ENCODE measurements at regions not wholly inside any gene's neighbourhood (a gene's known extent, or its start where the extent isn't known, plus 50 kb on each side); places are given as distances from the start of the nearest gene placed in this dataset.

- POLR2A ChIA-PET (ENCODE audit: low non-redundant PET): no interaction called here
- DNase-seq (ENCODE audit: low spot score): no peak
- no peak for TF ChIP-seq CTCF (conservative IDR thresholded peaks at IDR 0.05; ENCODE audit: low read depth)
- CTCF ChIA-PET: no interaction called here
- H3K27ac ChIP-seq: no peak overlapping the region
Measured at GRCh38 chr16:48930951-48931553, 321.1 kb upstream of the N4BP1 start.

- DNase-seq (ENCODE audit: low spot score): no peak
- ChIA-PET CTCF (no interaction called here), POLR2A (ENCODE audit: low non-redundant PET) (no interaction called here)
- no peak overlapping the region for H3K27ac ChIP-seq
- TF ChIP-seq CTCF (conservative IDR thresholded peaks at IDR 0.05; ENCODE audit: low read depth): no peak
Measured at GRCh38 chr16:48919791-48920190, 309.8 kb upstream of the N4BP1 start.

GRCh38 chr16:48918520-48919258, 308.7 kb upstream of the N4BP1 start:
- POLR2A ChIA-PET (ENCODE audit: low non-redundant PET): no interaction called here
- peak; percentile 66 for DNase-seq (ENCODE audit: low spot score)
- no peak for TF ChIP-seq CTCF (conservative IDR thresholded peaks at IDR 0.05; ENCODE audit: low read depth)
- peak overlapping the region; percentile 24; the same call in 1 of the 2 replicates for H3K27ac ChIP-seq
- CTCF ChIA-PET: no interaction called here

- POLR2A ChIA-PET (ENCODE audit: low non-redundant PET): no interaction called here
Measured at GRCh38 chr16:48916566-48916965, 306.6 kb upstream of the N4BP1 start.

GRCh38 chr16:48914070-48914469, 304.1 kb upstream of the N4BP1 start:
- no peak for DNase-seq (ENCODE audit: low spot score)
- CTCF ChIA-PET: no interaction called here
- no peak overlapping the region for H3K27ac ChIP-seq
- POLR2A ChIA-PET (ENCODE audit: low non-redundant PET): no interaction called here
- TF ChIP-seq CTCF (conservative IDR thresholded peaks at IDR 0.05; ENCODE audit: low read depth): no peak

More at GRCh38 chr16:48916566-48916965, 306.6 kb upstream of the N4BP1 start:
- CTCF ChIA-PET: interaction anchor here (0.6 kb wide), 1 partner anchor 597 kb away, joined by 3 read pairs; no protein-coding TSS in a partner anchor
- no peak for TF ChIP-seq CTCF (conservative IDR thresholded peaks at IDR 0.05; ENCODE audit: low read depth)
- DNase-seq (ENCODE audit: low spot score): no peak
- no peak overlapping the region for H3K27ac ChIP-seq

GRCh38 chr16:48913384-48913783, 303.4 kb upstream of the N4BP1 start:
- no peak for DNase-seq (ENCODE audit: low spot score)
- ChIA-PET POLR2A (ENCODE audit: low non-redundant PET) (no interaction called here), CTCF (no interaction called here)
- no peak for TF ChIP-seq CTCF (conservative IDR thresholded peaks at IDR 0.05; ENCODE audit: low read depth)
- H3K27ac ChIP-seq: no peak overlapping the region

Data from RWPE1 (cell line).